ENCODE measurements at regions not wholly inside any gene's neighbourhood (a gene's known extent, or its start where the extent isn't known, plus 50 kb on each side); places are given as distances from the start of the nearest gene placed in this dataset.
A peak's percentile ranks its signal among the peaks of the same experiment; 100 is the strongest.

GRCh38 chr1:48164571-48164970 is 57.9 kb upstream of the SLC5A9 start:
- DNase-seq (ENCODE audit: extremely low read depth in 1 of 2, low read depth in 1 of 2): no peak

- no peak for DNase-seq (ENCODE audit: extremely low read depth in 1 of 2, low read depth in 1 of 2)
Measured at GRCh38 chr1:48160486-48161132, 61.9 kb upstream of the SLC5A9 start.

GRCh38 chr1:48139275-48139674 is 83.2 kb upstream of the SLC5A9 start:
- no peak for DNase-seq (ENCODE audit: extremely low read depth in 1 of 2, low read depth in 1 of 2)

- DNase-seq (ENCODE audit: extremely low read depth in 1 of 2, low read depth in 1 of 2): no peak
Measured at GRCh38 chr1:48127735-48128685, 94.5 kb upstream of the SLC5A9 start.

DNA sequence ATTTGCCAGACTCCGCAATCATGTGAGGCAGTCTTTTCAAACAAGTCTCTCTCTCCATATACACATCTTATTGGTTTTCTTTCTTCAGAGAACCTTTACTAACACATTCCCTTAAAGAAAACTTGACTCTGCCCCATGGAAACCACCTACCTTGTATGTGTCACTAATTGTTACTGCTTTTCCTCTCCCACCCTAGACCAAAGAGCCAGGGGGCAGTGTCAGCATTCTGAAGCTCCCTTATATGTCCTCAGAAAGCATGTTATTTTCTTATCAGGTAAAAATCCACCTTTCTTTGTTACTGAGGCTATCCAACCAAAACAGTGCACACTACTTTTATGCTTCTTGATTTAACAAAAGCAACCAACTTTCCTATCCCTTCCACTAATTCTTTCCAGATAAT is 98.9 kb upstream of the SLC5A9 start:
- no peak for DNase-seq (ENCODE audit: extremely low read depth in 1 of 2, low read depth in 1 of 2)

GRCh38 chr1:48121955-48122354 is 100.6 kb upstream of the SLC5A9 start:
- no peak for DNase-seq (ENCODE audit: extremely low read depth in 1 of 2, low read depth in 1 of 2)

DNA sequence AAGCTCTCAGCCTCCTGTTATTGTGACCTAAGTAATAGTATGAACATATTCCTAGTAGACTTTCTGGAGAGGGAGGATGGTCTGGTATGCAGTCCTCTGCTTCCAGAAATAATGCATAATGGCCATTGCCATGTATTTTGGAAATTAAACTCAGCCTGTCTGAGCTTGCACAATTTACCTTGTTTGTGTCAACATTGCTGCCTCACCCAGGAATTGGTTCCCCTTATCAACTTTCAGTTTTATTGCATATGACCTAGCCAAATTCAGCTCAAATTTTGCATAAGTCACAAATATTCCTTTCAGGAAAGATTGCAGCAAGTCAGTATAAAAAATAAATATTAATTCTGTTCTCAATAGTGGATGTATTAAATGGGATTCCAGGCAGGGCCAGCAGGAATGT is 101.9 kb upstream of the SLC5A9 start:
- no peak for DNase-seq (ENCODE audit: extremely low read depth in 1 of 2, low read depth in 1 of 2)

GRCh38 chr1:48115835-48116234 is 106.7 kb upstream of the SLC5A9 start:
- DNase-seq (ENCODE audit: extremely low read depth in 1 of 2, low read depth in 1 of 2): no peak

GRCh38 chr1:48114596-48115382 is 107.7 kb upstream of the SLC5A9 start:
- DNase-seq (ENCODE audit: extremely low read depth in 1 of 2, low read depth in 1 of 2): no peak

GRCh38 chr1:48109390-48110013 is 112.3 kb upstream of the TRABD2B start:
- no peak for DNase-seq (ENCODE audit: extremely low read depth in 1 of 2, low read depth in 1 of 2)

GRCh38 chr1:48107516-48107915 is 110.3 kb upstream of the TRABD2B start:
- DNase-seq (ENCODE audit: extremely low read depth in 1 of 2, low read depth in 1 of 2): no peak

GRCh38 chr1:48106049-48106448 is 108.9 kb upstream of the TRABD2B start:
- DNase-seq (ENCODE audit: extremely low read depth in 1 of 2, low read depth in 1 of 2): no peak

DNA sequence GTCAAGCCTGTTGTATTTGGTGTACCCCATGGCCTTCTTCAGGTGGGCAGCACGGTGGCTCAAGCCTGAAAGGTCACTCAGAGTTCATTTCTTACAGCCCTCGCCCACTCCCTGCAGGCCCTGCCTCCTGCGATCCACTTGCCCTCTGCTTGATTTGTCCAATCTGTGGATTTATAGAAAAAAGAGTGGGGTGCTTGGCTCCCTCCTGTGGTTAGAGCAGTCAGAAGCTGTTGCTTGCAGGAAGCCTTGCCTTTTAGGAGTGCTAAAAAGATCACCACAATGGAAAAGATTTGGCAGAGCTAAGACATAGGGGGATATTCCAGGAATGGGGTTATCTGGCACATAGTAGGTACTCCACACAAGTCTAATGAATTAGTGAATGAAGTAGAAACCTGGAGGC is 108.0 kb upstream of the TRABD2B start:
- no peak for DNase-seq (ENCODE audit: extremely low read depth in 1 of 2, low read depth in 1 of 2)

GRCh38 chr1:48103495-48103894 is 106.3 kb upstream of the TRABD2B start:
- no peak for DNase-seq (ENCODE audit: extremely low read depth in 1 of 2, low read depth in 1 of 2)

- no peak for DNase-seq (ENCODE audit: extremely low read depth in 1 of 2, low read depth in 1 of 2)
Measured at GRCh38 chr1:48102766-48103165, 105.6 kb upstream of the TRABD2B start.

GRCh38 chr1:48099072-48099773 is 102.0 kb upstream of the TRABD2B start:
- no peak for DNase-seq (ENCODE audit: extremely low read depth in 1 of 2, low read depth in 1 of 2)

- DNase-seq (ENCODE audit: extremely low read depth in 1 of 2, low read depth in 1 of 2): peak; percentile 16 to 47
Measured at GRCh38 chr1:48093696-48094528, 96.7 kb upstream of the TRABD2B start.

DNA sequence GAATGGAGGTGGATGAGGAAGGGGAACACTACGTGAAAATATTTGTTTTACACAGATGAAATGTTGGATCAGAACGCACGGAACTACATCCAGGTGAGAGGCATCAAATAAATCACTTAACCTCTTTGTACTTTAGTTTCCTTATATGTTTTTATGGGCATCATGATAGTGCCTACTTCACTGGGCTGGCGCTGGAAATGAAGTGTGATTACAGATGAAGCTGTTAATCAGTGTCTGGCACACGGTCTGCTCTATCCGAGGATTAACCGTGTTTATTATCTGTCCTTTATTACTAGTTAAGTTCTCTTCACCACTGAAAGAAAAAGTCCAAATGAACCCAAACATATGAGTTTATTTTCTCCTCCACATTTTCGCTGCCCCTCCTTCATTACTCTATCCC is 96.0 kb upstream of the TRABD2B start:
- DNase-seq (ENCODE audit: extremely low read depth in 1 of 2, low read depth in 1 of 2): no peak

- DNase-seq (ENCODE audit: extremely low read depth in 1 of 2, low read depth in 1 of 2): no peak
Measured at GRCh38 chr1:48092401-48092800, 95.2 kb upstream of the TRABD2B start.

Measured in activated CD8-positive, alpha-beta memory T cell treated with anti-CD3 and anti-CD28 coated beads for 1 hour (primary cell).